Endometrium (tissue), 2 donors: ENCODE measurements at regions not wholly inside any gene's neighbourhood (a gene's known extent, or its start where the extent isn't known, plus 50 kb on each side); places are given as distances from the start of the nearest gene placed in this dataset.
"Not testable (repeated sequence)": the region's sequence is repeated elsewhere in the genome, so short reads cannot be mapped to it uniquely, and the experiment has no call there.

Source experiments
- FAIRE-seq: peaks from 2 replicates; lab custom pipeline; 2012; peaks lifted over from hg19 to GRCh38; lab: Jason Lieb, UNC
- donor health status: control.
- donor health status: control.

DNA sequence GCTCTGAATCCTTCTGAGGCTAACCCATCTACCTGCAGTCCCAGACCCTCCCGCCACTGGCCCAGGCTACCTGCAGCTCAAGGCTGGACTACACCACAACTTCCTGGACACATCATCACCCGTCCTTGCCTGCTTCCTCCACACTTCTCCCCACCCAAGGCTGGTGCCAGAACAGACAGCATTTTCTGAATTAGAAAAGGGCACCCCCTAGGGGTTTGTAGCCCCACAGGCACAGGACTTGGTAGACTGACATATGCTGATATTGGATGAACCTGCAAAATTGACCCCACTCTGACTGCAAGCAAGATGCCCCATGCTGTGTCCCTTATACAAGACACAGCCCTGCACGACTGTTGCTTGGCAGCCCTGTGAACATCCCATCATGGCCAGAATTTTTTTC, 271.5 kb upstream of the C16orf82 start:
- no peak for FAIRE-seq

- FAIRE-seq: no peak
Measured at GRCh38 chr16:26801628-26802027, 265.1 kb upstream of the C16orf82 start.

- FAIRE-seq: no peak
Measured at GRCh38 chr16:26802440-26802839, 264.3 kb upstream of the C16orf82 start.

GRCh38 chr16:26802965-26803364, 263.8 kb upstream of the C16orf82 start:
- no peak for FAIRE-seq

- FAIRE-seq: no peak
Measured at GRCh38 chr16:26806657-26807056, 260.1 kb upstream of the C16orf82 start.

DNA sequence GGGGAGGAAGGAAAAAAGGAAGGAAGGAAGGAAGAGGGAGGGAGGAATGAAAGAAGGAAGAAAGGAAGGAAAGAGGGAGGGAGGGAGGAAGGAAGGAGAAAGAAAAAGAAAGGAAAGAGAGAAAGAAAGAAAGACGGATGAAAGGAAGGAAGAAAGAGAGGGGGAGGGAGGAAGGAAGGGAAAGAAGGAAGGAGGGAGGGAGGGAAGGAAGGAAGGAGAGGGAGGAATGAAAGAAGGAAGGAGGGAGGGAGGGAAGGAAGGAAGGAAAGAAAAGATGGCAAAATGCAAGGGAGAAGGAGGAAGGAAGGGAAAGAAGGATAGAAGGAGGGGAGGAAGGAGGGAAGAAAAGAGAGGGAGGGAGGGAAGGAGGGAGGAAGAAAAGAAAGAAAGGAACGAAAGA, 257.3 kb upstream of the C16orf82 start:
- no peak for FAIRE-seq

- FAIRE-seq: no peak
Measured at GRCh38 chr16:26816266-26816665, 250.5 kb upstream of the C16orf82 start.

- FAIRE-seq: no peak
Measured at GRCh38 chr16:26816885-26817571, 249.7 kb upstream of the C16orf82 start.

DNA sequence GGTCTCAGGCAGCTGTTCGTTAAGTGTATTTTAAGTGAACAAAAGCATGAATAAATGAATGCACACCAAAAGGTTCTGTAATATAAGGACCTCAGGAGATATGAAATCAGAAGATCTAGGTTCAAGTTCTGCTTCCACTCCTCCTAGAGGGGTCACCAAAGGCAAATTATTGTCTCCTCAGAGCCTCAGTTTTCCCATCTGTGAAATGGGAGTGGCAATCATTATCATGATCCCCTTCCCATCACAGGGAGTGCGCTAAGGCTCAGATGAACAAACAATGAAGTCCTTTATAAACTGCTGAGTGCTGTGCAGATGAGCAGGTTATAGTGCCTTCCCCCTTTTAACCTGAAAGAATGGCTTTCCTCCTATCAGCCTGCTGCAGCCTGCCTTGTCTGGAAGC, 248.3 kb upstream of the C16orf82 start:
- no peak for FAIRE-seq

GRCh38 chr16:26824469-26824868, 242.3 kb upstream of the C16orf82 start:
- FAIRE-seq: no peak

DNA sequence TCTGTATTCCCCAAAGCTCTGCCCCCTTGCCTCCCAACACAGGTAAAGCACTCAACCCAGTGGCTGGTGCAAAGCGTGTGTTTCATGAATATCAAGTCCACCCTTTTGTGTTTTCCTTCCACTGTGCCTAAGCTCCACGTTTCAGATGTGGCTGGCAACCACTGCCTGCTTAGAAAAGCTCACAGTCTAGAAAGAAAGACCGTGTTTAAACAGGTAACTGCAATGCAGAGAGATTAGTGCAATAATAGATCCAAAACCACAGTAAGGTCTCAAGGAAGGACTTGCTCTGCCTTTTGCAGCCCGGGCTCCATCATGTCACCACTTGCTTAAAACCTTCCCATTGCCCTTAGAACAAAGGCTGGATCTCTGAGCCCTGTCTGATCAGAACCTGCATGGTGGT, 240.2 kb upstream of the C16orf82 start:
- FAIRE-seq: no peak

- no peak for FAIRE-seq
Measured at GRCh38 chr16:26827386-26827785, 239.3 kb upstream of the C16orf82 start.

- no peak for FAIRE-seq
Measured at GRCh38 chr16:26830428-26831127, 236.1 kb upstream of the C16orf82 start.

- FAIRE-seq: not testable (repeated sequence)
Measured at GRCh38 chr16:26836114-26836513, 230.6 kb upstream of the C16orf82 start.

DNA sequence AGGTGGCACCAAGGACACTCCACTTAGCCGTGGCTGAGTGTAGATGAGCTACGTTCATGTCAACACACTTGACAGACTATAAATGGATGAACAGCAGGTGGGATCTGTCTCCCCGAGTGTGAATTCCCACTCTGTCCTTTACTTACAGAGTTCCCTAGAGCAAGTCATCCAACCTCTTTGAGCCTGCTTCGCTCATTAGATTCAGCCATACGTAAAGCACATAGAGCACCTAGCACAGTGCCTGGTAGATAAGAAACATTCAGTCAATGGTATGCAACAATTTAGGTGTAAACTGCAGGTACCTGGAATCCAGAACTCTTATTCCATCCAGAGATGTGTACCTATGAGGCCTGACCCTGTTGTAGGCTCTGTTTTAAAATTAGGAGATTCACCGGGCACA, 227.8 kb upstream of the C16orf82 start:
- no peak for FAIRE-seq

DNA sequence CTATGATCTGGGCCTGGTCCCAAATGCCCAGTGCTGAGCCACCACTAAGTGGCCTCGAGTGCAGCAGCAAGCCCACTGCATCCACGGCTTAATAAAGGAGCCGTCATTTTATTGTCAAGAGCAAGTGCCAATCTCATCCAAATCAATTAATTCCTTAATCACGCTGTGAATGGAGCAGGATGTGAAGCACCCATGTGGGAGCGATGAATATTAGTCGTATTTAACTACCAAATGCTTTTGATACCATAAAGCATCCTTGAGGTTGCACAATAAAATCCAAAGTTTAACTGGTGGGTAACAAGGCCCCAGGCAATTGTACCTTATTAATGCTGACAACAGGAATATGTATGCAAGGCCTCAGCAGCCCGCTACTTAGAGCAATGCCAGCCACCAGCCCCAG, 226.0 kb upstream of the C16orf82 start:
- no peak for FAIRE-seq

GRCh38 chr16:26856271-26856670, 210.5 kb upstream of the C16orf82 start:
- FAIRE-seq: no peak

GRCh38 chr16:26856791-26857190, 209.9 kb upstream of the C16orf82 start:
- no peak for FAIRE-seq

- FAIRE-seq: no peak
Measured at GRCh38 chr16:26857371-26857770, 209.4 kb upstream of the C16orf82 start.

DNA sequence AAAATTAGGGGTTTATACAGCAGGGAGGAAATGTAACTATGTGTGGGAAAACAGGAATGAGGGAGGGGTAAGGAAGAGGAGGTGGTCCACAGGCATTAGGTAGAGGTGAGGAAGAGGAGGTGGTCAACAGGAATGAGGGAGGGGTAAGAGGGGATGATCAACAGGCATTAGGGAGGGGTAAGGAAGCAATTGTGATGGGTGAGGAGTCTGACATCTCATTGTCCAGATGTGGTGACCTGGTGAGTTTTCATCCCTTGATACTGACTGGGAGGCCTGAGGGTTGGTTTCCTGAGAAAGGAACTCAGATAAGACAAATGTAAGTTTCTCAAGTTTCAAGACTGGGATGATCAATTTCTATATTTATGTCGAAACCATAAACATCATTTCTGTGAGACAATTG, 206.2 kb upstream of the C16orf82 start:
- FAIRE-seq: no peak

- peak; percentile 46 for FAIRE-seq
Measured at GRCh38 chr16:26863931-26864330, 202.8 kb upstream of the C16orf82 start.

GRCh38 chr16:26874318-26874717, 192.4 kb upstream of the C16orf82 start:
- FAIRE-seq: not testable (repeated sequence)

DNA sequence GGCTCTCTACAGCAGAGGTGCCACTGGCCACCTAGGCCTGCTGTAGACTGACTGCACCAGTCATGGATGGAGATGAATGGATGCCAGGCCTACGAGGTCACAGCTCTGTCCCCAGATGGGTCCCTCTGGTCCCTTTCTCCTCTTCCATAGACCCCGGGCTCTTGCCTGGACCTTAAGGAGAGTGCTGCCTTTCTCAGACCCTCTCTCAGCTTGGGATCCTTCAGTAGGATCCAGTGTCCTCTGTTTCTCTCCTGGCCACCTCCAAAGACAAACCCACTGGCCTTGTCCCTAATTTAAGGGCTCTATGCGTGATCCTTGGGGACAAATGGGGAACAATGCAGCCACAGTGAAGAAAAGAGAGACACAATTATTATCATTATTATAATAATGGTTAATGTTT, 189.3 kb upstream of the C16orf82 start:
- no peak for FAIRE-seq

GRCh38 chr16:26885674-26886073, 181.1 kb upstream of the C16orf82 start:
- FAIRE-seq: no peak
